KMS-11 (cell line): ENCODE measurements at regions not wholly inside any gene's neighbourhood (a gene's known extent, or its start where the extent isn't known, plus 50 kb on each side); places are given as distances from the start of the nearest gene placed in this dataset.

Source experiments
- H2AFZ ChIP-seq: fragments of 200-600 bp; sonication (generic); 2 replicates; pipeline ENCODE4 v1.6.1; 2016; ENCODE audit warnings: antibody characterized with exemption, mixed run types, low read depth
- H3K27ac ChIP-seq: fragments of 200-600 bp; sonication (generic); 2 replicates; pipeline ENCODE4 v1.6.1; 2016; ENCODE audit warnings: mild to moderate bottlenecking, mixed run types
- H3K27me3 ChIP-seq: fragments of 200-600 bp; sonication (generic); 2 replicates; pipeline ENCODE4 v1.6.1; 2017; ENCODE audit warnings: mild to moderate bottlenecking, low read depth, mixed run types, moderate library complexity; ENCODE audit not compliant: insufficient read depth
- H3K36me3 ChIP-seq: fragments of 200-600 bp; sonication (generic); 2 replicates; pipeline ENCODE4 v1.6.1; 2017; ENCODE audit warnings: mild to moderate bottlenecking, mixed run types; ENCODE audit not compliant: insufficient read depth
- H3K4me1 ChIP-seq: fragments of 200-600 bp; sonication (generic); 2 replicates; pipeline ENCODE4 v1.6.1; 2016; ENCODE audit warnings: mild to moderate bottlenecking, low read depth, mixed run types; ENCODE audit not compliant: poor library complexity, severe bottlenecking
- H3K4me2 ChIP-seq: fragments of 200-600 bp; sonication (generic); 2 replicates; pipeline ENCODE4 v1.7.0; 2016; ENCODE audit warnings: mild to moderate bottlenecking, mixed run types
- H3K4me3 ChIP-seq: fragments of 200-600 bp; sonication (generic); IDR thresholded peaks from 2 replicates; pipeline ENCODE4 v1.6.1; 2017; ENCODE audit warnings: low read depth, low read length, mixed read lengths; ENCODE audit not compliant: insufficient read depth
- H3K79me2 ChIP-seq: fragments of 200-600 bp; sonication (generic); 2 replicates; pipeline ENCODE4 v1.6.1; 2016; ENCODE audit warnings: low read depth, mixed run types; ENCODE audit not compliant: insufficient read depth
- H3K9ac ChIP-seq: fragments of 200-600 bp; sonication (generic); 2 replicates; pipeline ENCODE4 v1.6.1; 2016; ENCODE audit warnings: mild to moderate bottlenecking, mixed run types
- H4K20me1 ChIP-seq: fragments of 200-600 bp; sonication (generic); 2 replicates; pipeline ENCODE4 v1.6.1; 2016; ENCODE audit warnings: mild to moderate bottlenecking, mixed run types; ENCODE audit not compliant: insufficient read depth
- TF ChIP-seq, protein P1 (sequence below): fragments of 200-600 bp; sonication (generic); conservative IDR thresholded peaks from 2 replicates; pipeline ENCODE4 v1.6.1; 2017; ENCODE audit warnings: low read depth, mild to moderate bottlenecking, antibody characterized with exemption, low read length, moderate library complexity, mixed read lengths

DNA sequence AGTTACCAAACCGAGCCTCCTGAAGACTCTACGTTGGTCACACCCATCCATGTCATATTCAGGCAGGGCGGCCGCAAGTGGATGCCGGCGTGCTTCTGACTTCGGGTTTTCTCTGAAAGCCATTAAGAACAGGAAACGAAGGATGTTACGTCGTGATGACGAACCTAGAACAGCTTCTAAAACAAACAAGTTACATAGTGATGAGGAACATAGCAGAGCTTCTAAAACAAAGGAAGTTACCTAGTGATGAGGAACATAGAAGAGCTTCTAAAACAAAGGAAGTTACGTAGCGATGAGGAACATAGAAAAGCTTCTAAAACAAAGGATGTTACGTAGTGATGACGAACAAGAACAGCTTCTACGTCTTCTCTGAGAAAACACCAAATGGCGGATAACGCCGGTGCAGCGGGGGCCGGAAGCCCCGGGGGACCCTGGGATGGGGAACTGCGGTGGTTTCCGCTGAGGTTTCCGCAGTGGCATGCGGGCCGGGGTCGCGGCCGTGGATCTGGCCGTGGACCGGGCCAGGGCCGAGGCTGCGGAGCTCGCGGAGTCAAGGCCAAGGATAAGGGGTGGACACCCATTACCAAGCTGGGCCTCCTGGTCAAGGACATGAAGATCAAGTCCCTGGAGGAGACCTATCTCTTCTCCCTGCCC lies 141.1 kb downstream of the SOCS6 start:
- Histone ChIP-seq H3K79me2 (no peaks in the 10 kb centered on the region), H4K20me1 (no peaks in the 10 kb centered on the region), H3K27me3 (no peaks in the 10 kb centered on the region), H3K4me2 (no peak overlapping the region), H2AFZ (no peak overlapping the region), H3K4me3 (no peak overlapping the region), H3K4me1 (peaks cover 52% of the 10 kb centered on the region), H3K27ac (no peak overlapping the region), H3K9ac (no peak overlapping the region), H3K36me3 (no peaks in the 10 kb centered on the region)
- TF ChIP-seq, protein P1, sequence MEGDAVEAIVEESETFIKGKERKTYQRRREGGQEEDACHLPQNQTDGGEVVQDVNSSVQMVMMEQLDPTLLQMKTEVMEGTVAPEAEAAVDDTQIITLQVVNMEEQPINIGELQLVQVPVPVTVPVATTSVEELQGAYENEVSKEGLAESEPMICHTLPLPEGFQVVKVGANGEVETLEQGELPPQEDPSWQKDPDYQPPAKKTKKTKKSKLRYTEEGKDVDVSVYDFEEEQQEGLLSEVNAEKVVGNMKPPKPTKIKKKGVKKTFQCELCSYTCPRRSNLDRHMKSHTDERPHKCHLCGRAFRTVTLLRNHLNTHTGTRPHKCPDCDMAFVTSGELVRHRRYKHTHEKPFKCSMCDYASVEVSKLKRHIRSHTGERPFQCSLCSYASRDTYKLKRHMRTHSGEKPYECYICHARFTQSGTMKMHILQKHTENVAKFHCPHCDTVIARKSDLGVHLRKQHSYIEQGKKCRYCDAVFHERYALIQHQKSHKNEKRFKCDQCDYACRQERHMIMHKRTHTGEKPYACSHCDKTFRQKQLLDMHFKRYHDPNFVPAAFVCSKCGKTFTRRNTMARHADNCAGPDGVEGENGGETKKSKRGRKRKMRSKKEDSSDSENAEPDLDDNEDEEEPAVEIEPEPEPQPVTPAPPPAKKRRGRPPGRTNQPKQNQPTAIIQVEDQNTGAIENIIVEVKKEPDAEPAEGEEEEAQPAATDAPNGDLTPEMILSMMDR = no peak

DNA sequence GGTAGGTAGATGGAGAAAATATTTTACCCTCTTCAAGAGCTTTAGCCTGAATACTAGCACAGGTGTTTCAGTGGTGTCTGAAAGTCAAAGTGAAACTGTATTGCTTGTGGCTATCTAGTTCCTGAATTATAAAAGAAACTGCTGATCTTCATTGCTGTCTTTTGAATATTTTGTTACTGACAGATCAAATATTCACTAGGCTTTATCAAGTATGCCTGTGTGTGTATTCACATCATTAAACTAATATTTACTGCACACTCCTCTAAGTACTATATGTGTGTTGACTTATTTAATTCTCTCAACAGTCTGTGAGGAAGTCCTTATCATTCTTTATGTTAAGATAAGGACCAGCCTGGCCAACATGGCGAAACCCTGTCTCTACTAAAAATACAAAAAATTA lies 139.6 kb downstream of the SOCS6 start:
- H3K4me2 ChIP-seq = peak overlapping the region; percentile 83

DNA sequence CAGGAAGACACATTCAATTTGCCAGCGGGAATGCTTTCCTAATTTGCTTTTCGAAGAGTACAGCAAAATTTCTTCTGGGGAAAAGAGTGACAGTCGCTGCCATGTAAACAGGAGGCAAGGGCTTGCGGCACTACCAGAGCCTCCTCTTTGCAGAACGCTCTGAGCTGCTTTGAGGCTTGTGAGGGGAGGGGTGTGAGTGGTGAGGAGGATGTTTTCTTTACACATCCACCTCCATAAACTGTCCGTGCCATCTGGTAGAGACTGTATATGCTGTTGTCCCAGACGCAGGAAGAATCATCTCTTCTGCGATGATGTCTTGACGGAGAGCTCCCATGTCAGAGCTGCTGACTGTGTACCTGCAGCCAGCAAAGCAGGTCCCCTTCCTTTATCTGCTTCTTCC lies 138.0 kb downstream of the SOCS6 start:
- Histone ChIP-seq H3K4me3 (no peak overlapping the region), H2AFZ (no peak overlapping the region), H3K9ac (no peak overlapping the region), H3K79me2 (no peaks in the 10 kb centered on the region), H3K36me3 (no peaks in the 10 kb centered on the region), H3K4me2 (no peak overlapping the region), H4K20me1 (no peaks in the 10 kb centered on the region), H3K4me1 (peaks cover 39% of the 10 kb centered on the region), H3K27ac (no peak overlapping the region), H3K27me3 (no peaks in the 10 kb centered on the region)
- TF ChIP-seq, protein P1 = no peak

More for the DNA sequence above, 139.6 kb downstream of the SOCS6 start:
- no peaks in the 10 kb centered on the region for H3K36me3 ChIP-seq
- H3K4me1 ChIP-seq = peaks cover 44% of the 10 kb centered on the region
- peak overlapping the region; percentile 31 for H2AFZ ChIP-seq
- peak overlapping the region; percentile 33; the same call in 1 of the 2 replicates for H3K9ac ChIP-seq
- TF ChIP-seq, protein P1 = no peak
- H3K27me3 ChIP-seq = no peaks in the 10 kb centered on the region
- peak overlapping the region; percentile 85 for H3K27ac ChIP-seq
- H3K79me2 ChIP-seq = no peaks in the 10 kb centered on the region
- no peak overlapping the region for H3K4me3 ChIP-seq
- H4K20me1 ChIP-seq = no peaks in the 10 kb centered on the region

DNA sequence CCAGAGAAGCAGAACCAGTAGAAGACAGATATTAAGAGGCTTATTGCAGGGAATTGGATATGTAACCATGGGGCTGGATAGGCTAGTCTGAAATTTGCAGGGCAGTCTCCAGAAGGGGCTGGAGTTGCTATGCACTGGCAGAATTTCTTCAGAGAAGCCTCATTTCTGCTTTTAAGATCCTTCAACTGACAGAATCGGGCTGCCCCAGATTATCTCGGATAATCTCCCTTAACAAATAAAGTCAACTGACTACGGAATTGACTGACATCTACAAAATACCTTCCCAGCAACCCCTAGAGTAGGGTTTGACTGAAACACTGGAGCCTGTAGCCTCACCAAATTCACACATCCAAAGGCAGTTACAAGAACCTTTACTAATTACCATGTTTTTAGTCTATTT lies 136.4 kb downstream of the SOCS6 start:
- TF ChIP-seq, protein P1 = no peak
- no peaks in the 10 kb centered on the region for H3K36me3 ChIP-seq
- H2AFZ ChIP-seq = no peak overlapping the region
- peaks cover 47% of the 10 kb centered on the region for H3K4me1 ChIP-seq
- no peaks in the 10 kb centered on the region for H3K79me2 ChIP-seq
- H3K27ac ChIP-seq = no peak overlapping the region
- no peaks in the 10 kb centered on the region for H4K20me1 ChIP-seq
- no peak overlapping the region for H3K4me3 ChIP-seq
- no peak overlapping the region for H3K9ac ChIP-seq
- no peak overlapping the region for H3K4me2 ChIP-seq
- no peaks in the 10 kb centered on the region for H3K27me3 ChIP-seq
